ENCODE measurements at regions not wholly inside any gene's neighbourhood (a gene's known extent, or its start where the extent isn't known, plus 50 kb on each side); places are given as distances from the start of the nearest gene placed in this dataset.

DNA sequence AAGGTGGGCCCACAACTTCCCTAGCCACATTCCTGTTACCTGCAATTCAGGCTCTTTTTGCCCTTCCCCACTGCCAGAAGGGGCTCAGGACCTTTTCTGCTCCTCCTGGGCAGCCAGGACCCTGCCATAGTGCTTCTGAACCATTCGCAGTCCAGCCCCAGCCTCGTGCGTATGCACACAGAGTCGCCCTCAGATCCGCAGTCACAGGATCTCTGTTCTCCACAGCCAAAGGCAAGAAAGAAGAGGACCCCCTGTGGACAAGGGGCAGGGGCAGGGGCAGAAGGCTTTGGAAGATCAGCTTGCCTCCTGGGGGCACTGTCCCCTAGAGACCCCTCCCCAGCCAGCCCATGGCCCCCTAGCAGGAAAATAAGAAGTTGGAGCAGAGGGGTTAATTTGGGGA is 82.8 kb downstream of the PCDH1 start:
- H3K27ac ChIP-seq (ENCODE audit: low read length): no peak overlapping the region

DNA sequence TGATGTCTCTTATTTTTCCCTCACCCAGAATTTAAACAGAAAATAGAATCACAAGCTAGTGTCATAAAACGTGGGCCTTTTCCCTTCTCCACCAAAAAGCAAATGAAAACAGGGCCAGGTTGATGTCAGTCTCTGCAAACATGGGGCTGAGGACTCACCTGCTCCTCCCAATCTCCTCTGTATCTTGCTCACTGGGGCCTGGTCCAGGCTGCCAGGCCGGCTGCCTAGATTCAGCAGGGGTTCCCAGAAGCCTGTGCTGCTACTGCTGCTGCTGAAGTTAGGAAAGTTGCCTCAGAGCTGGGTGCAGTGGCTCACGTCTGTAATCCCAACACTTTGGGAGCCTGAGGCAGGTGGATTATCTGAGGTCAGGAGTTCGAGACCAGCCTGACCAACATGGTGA is 84.3 kb downstream of the PCDH1 start:
- Histone ChIP-seq H3K27ac (ENCODE audit: low read length) (no peak overlapping the region), H2AFZ (ENCODE audit: low read length) (no peak overlapping the region), H3K9ac (ENCODE audit: low read length) (no peak overlapping the region), H3K9me3 (ENCODE audit: low read length) (no peaks in the 10 kb centered on the region), H3K4me2 (ENCODE audit: low read length) (no peak overlapping the region), H3K4me1 (ENCODE audit: insufficient read depth, low read length) (no peaks in the 10 kb centered on the region), H3K79me2 (ENCODE audit: low read length) (no peaks in the 10 kb centered on the region), H3K27me3 (ENCODE audit: low read length) (no peaks in the 10 kb centered on the region), H3F3A (ENCODE audit: low read length, unreplicated experiment) (no peaks in the 10 kb centered on the region), H3K36me3 (ENCODE audit: low read depth, low read length) (no peaks in the 10 kb centered on the region), H4K20me1 (ENCODE audit: low read length) (no peaks in the 10 kb centered on the region), H3K4me3 (ENCODE audit: low read length) (no peak overlapping the region), H3K9me2 (replicated peaks; ENCODE audit: low read length) (no peaks in the 10 kb centered on the region)
- no peak for DNase-seq
- intact Hi-C loops (cut with micrococcal nuclease): no loop called here
- no TSS peak for BruUV-seq (replicated peaks)
- no peak for ATAC-seq
- POLR2A ChIA-PET (ENCODE audit: unreplicated experiment): no interaction called here
- CTCF ChIA-PET: no interaction called here
- TF ChIP-seq, protein P1, sequence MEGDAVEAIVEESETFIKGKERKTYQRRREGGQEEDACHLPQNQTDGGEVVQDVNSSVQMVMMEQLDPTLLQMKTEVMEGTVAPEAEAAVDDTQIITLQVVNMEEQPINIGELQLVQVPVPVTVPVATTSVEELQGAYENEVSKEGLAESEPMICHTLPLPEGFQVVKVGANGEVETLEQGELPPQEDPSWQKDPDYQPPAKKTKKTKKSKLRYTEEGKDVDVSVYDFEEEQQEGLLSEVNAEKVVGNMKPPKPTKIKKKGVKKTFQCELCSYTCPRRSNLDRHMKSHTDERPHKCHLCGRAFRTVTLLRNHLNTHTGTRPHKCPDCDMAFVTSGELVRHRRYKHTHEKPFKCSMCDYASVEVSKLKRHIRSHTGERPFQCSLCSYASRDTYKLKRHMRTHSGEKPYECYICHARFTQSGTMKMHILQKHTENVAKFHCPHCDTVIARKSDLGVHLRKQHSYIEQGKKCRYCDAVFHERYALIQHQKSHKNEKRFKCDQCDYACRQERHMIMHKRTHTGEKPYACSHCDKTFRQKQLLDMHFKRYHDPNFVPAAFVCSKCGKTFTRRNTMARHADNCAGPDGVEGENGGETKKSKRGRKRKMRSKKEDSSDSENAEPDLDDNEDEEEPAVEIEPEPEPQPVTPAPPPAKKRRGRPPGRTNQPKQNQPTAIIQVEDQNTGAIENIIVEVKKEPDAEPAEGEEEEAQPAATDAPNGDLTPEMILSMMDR (conservative IDR thresholded peaks at IDR 0.05; ENCODE audit: low read depth, low read length): no peak
- TF ChIP-seq EZH2phosphoT487 (IDR thresholded peaks at IDR 0.05; ENCODE audit: borderline replicate concordance, low read length) (no peak), EZH2 (IDR thresholded peaks at IDR 0.05; ENCODE audit: low read length, unreplicated experiment) (no peak)

More for the DNA sequence above, 82.8 kb downstream of the PCDH1 start:
- H3K27me3 ChIP-seq (ENCODE audit: low read length): no peaks in the 10 kb centered on the region
- no peak overlapping the region for H3K9ac ChIP-seq (ENCODE audit: low read length)
- no peak overlapping the region for H2AFZ ChIP-seq (ENCODE audit: low read length)
- intact Hi-C loops (cut with micrococcal nuclease): no loop called here
- BruUV-seq (replicated peaks): no TSS peak
- no peak overlapping the region for H3K4me2 ChIP-seq (ENCODE audit: low read length)
- H3K9me2 ChIP-seq (replicated peaks; ENCODE audit: low read length): no peaks in the 10 kb centered on the region
- H3K36me3 ChIP-seq (ENCODE audit: low read depth, low read length): no peaks in the 10 kb centered on the region
- H3K4me1 ChIP-seq (ENCODE audit: insufficient read depth, low read length): no peaks in the 10 kb centered on the region
- no peaks in the 10 kb centered on the region for H3F3A ChIP-seq (ENCODE audit: low read length, unreplicated experiment)
- no peak for ATAC-seq
- ChIA-PET CTCF (no interaction called here), POLR2A (ENCODE audit: unreplicated experiment) (no interaction called here)
- H4K20me1 ChIP-seq (ENCODE audit: low read length): no peaks in the 10 kb centered on the region
- H3K79me2 ChIP-seq (ENCODE audit: low read length): no peaks in the 10 kb centered on the region
- no peaks in the 10 kb centered on the region for H3K9me3 ChIP-seq (ENCODE audit: low read length)
- no peak overlapping the region for H3K4me3 ChIP-seq (ENCODE audit: low read length)
- no peak for DNase-seq
- TF ChIP-seq EZH2 (IDR thresholded peaks at IDR 0.05; ENCODE audit: low read length, unreplicated experiment): no peak
- TF ChIP-seq, protein P1 (conservative IDR thresholded peaks at IDR 0.05; ENCODE audit: low read depth, low read length): no peak
- no peak for TF ChIP-seq EZH2phosphoT487 (IDR thresholded peaks at IDR 0.05; ENCODE audit: borderline replicate concordance, low read length)

DNA sequence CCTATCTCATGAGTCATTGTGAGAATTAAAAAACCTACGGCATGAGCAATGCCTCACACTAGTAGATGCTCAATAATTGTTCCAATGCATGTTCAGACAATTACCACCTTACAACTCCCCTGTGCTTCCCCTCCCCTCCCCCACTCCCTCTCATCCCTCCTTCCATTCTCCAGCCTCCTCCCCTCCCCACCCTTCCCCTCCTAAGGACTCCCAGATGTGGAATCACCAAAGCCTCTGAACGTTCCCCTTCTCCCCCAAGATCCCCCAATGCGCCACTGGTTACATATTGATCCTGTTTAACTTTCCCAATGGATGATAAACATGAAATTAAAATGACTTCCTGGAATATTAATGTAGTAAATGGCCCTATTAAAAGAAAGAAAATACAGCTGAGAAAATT is 84.8 kb downstream of the PCDH1 start:
- H3F3A ChIP-seq (ENCODE audit: low read length, unreplicated experiment): no peaks in the 10 kb centered on the region
- H3K9ac ChIP-seq (ENCODE audit: low read length): no peak overlapping the region
- no peak overlapping the region for H3K4me3 ChIP-seq (ENCODE audit: low read length)
- DNase-seq: no peak
- no peaks in the 10 kb centered on the region for H3K36me3 ChIP-seq (ENCODE audit: low read depth, low read length)
- H3K9me3 ChIP-seq (ENCODE audit: low read length): no peaks in the 10 kb centered on the region
- POLR2A ChIA-PET (ENCODE audit: unreplicated experiment): no interaction called here
- no peaks in the 10 kb centered on the region for H3K4me1 ChIP-seq (ENCODE audit: insufficient read depth, low read length)
- TF ChIP-seq, protein P1 (conservative IDR thresholded peaks at IDR 0.05; ENCODE audit: low read depth, low read length): no peak
- TF ChIP-seq EZH2 (IDR thresholded peaks at IDR 0.05; ENCODE audit: low read length, unreplicated experiment) (no peak), EZH2phosphoT487 (IDR thresholded peaks at IDR 0.05; ENCODE audit: borderline replicate concordance, low read length) (no peak)
- no peak overlapping the region for H3K4me2 ChIP-seq (ENCODE audit: low read length)
- BruUV-seq (replicated peaks): no TSS peak
- H3K27me3 ChIP-seq (ENCODE audit: low read length): no peaks in the 10 kb centered on the region
- no peak for ATAC-seq
- H3K27ac ChIP-seq (ENCODE audit: low read length): no peak overlapping the region
- H4K20me1 ChIP-seq (ENCODE audit: low read length): no peaks in the 10 kb centered on the region
- H2AFZ ChIP-seq (ENCODE audit: low read length): no peak overlapping the region
- H3K79me2 ChIP-seq (ENCODE audit: low read length): no peaks in the 10 kb centered on the region
- H3K9me2 ChIP-seq (replicated peaks; ENCODE audit: low read length): no peaks in the 10 kb centered on the region
- CTCF ChIA-PET: no interaction called here
- intact Hi-C loops (cut with micrococcal nuclease): no loop called here
